Esophagus muscularis mucosa (tissue), 4 donors: ENCODE measurements at regions not wholly inside any gene's neighbourhood (a gene's known extent, or its start where the extent isn't known, plus 50 kb on each side); places are given as distances from the start of the nearest gene placed in this dataset.

Experiments used
- CTCF ChIP-seq, 3 experiments: fragments of 200-600 bp in 2 of 3; fragments of 450-650 bp in 1 of 3; sonication (generic) in 2 of 3; IDR thresholded peaks; one replicate each; pipeline ENCODE4 v1.5.1; 2017 to 2019; ENCODE audit warnings: antibody characterized with exemption in 3 of 3, mild to moderate bottlenecking in 2 of 3, moderate library complexity in 1 of 3
- EP300 ChIP-seq: sonication (generic); formaldehyde crosslinking; IDR thresholded peaks from one replicate; pipeline ENCODE4 v1.6.1; 2017; ENCODE audit warnings: antibody characterized with exemption
- POLR2AphosphoS5 ChIP-seq, 2 donors: sonication (generic); formaldehyde crosslinking; IDR thresholded peaks; one replicate each; pipeline ENCODE4 v1.6.1; 2017; ENCODE audit warnings: antibody characterized with exemption in 2 of 2

GRCh38 chr1:115153966-115154557, 64.8 kb upstream of the TSPAN2 start:
- no peak for TF ChIP-seq CTCF (IDR thresholded peaks at IDR 0.05)
- TF ChIP-seq POLR2AphosphoS5 (IDR thresholded peaks at IDR 0.05): no peak
- no peak for TF ChIP-seq EP300
